ENCODE measurements at regions not wholly inside any gene's neighbourhood (a gene's known extent, or its start where the extent isn't known, plus 50 kb on each side); places are given as distances from the start of the nearest gene placed in this dataset.

- no peak for TF ChIP-seq GATA3 (IDR thresholded peaks at IDR 0.05; ENCODE audit: low read depth, low read length)
- TF ChIP-seq GATA2 (IDR thresholded peaks at IDR 0.05; ENCODE audit: low read depth, low read length): no peak
These were observed 290.9 kb upstream of the HDAC4 start for GRCh38 chr2:239691720-239692119.

All from SH-SY5Y (cell line).